ENCODE measurements at regions not wholly inside any gene's neighbourhood (a gene's known extent, or its start where the extent isn't known, plus 50 kb on each side); places are given as distances from the start of the nearest gene placed in this dataset.

GRCh38 chr9:119009249-119009648 is 360.0 kb downstream of the BRINP1 start (continued):
- TF ChIP-seq IKZF1 (conservative IDR thresholded peaks at IDR 0.05): no peak
- no peak for TF ChIP-seq PML (IDR thresholded peaks at IDR 0.05; ENCODE audit: low read length)

GRCh38 chr9:119020284-119020683 is 349.0 kb downstream of the BRINP1 start:
- Histone ChIP-seq H3K4me1 (ENCODE audit: control insufficient read depth, insufficient read depth, low read length) (no peaks in the 10 kb centered on the region), H3K36me3 (ENCODE audit: control insufficient read depth in 2 of 2, insufficient read depth in 2 of 2, low read length in 1 of 2) (no peaks in the 10 kb centered on the region), H3K27ac (ENCODE audit: control insufficient read depth, insufficient read depth) (no peak overlapping the region), H4K20me1 (ENCODE audit: control insufficient read depth, insufficient read depth) (no peaks in the 10 kb centered on the region), H3K79me2 (ENCODE audit: control insufficient read depth, insufficient read depth, low read length) (no peaks in the 10 kb centered on the region), H3K4me3 (no peak overlapping the region), H3K9ac (ENCODE audit: control insufficient read depth, insufficient read depth, low read length) (no peak overlapping the region), H3K27me3 (replicated peaks in 1 of 2; ENCODE audit: control insufficient read depth in 2 of 2, insufficient read depth in 2 of 2, low read length in 1 of 2) (no peaks in the 10 kb centered on the region), H3K9me3 (replicated peaks; ENCODE audit: control insufficient read depth, insufficient read depth, low read length) (no peaks in the 10 kb centered on the region), H3K4me2 (ENCODE audit: control insufficient read depth, insufficient read depth) (no peak overlapping the region), H2AFZ (ENCODE audit: control insufficient read depth, low read depth, low read length) (no peak overlapping the region)
- RAD21 ChIA-PET (ENCODE audit: unreplicated experiment): no interaction called here
- CTCF ChIA-PET: no interaction called here
- POLR2A ChIA-PET: no interaction called here
- BruUV-seq (replicated peaks): no TSS peak
- in situ Hi-C loops (cut with MboI) (no loop called here), intact Hi-C loops (cut with micrococcal nuclease; ENCODE audit: unreplicated experiment) (no loop called here)
- no peak for DNase-seq (ENCODE audit: low read depth, low spot score)
- FAIRE-seq: no peak
- no peak for TF ChIP-seq EP300 (IDR thresholded peaks at IDR 0.05; ENCODE audit: borderline replicate concordance in 1 of 2, control insufficient read depth in 1 of 2, low read depth in 2 of 2, low read length in 2 of 2)
- TF ChIP-seq, protein P1, sequence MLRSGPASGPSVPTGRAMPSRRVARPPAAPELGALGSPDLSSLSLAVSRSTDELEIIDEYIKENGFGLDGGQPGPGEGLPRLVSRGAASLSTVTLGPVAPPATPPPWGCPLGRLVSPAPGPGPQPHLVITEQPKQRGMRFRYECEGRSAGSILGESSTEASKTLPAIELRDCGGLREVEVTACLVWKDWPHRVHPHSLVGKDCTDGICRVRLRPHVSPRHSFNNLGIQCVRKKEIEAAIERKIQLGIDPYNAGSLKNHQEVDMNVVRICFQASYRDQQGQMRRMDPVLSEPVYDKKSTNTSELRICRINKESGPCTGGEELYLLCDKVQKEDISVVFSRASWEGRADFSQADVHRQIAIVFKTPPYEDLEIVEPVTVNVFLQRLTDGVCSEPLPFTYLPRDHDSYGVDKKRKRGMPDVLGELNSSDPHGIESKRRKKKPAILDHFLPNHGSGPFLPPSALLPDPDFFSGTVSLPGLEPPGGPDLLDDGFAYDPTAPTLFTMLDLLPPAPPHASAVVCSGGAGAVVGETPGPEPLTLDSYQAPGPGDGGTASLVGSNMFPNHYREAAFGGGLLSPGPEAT (IDR thresholded peaks at IDR 0.05; ENCODE audit: low read depth): no peak
- SMC1A ChIA-PET (ENCODE audit: uncharacterized antibody, unreplicated experiment): interaction anchor here (1.1 kb wide), 1 partner anchor 9 kb away, joined by 5 read pairs; no protein-coding TSS in a partner anchor
- WGBS (ENCODE audit: insufficient coverage, insufficient replicate concordance, low lambda C conversion rate, missing lambda C conversion rate): 20% methylated on average over 9 of the region's 9 CpGs
- no peak for ATAC-seq

All from GM12878 (cell line).